Fibroblast of pulmonary artery (primary cell): ENCODE measurements at regions not wholly inside any gene's neighbourhood (a gene's known extent, or its start where the extent isn't known, plus 50 kb on each side); places are given as distances from the start of the nearest gene placed in this dataset.

Experiments used
- DNase-seq: peaks from one replicate; pipeline ENCODE4 v3.0.0-alpha.2; 2010; ENCODE audit warnings: low read depth
- H3K4me3 ChIP-seq: replicated peaks from 2 replicates; pipeline ENCODE4 v1.5.1; 2011; ENCODE audit warnings: low read depth, mild to moderate bottlenecking, control low read depth, low read length, moderate library complexity
- CTCF ChIP-seq: IDR thresholded peaks from 2 replicates; pipeline ENCODE4 v1.5.1; 2011; ENCODE audit warnings: mild to moderate bottlenecking, control low read depth, low read length, inconsistent platforms; ENCODE audit errors: missing control alignments

GRCh38 chr1:112231331-112231730 is 164.7 kb upstream of the CTTNBP2NL start:
- H3K4me3 ChIP-seq: no peak overlapping the region
- TF ChIP-seq CTCF: no peak

GRCh38 chr1:112232848-112233247 is 163.2 kb upstream of the CTTNBP2NL start:
- DNase-seq: no peak
- no peak for TF ChIP-seq CTCF
- no peak overlapping the region for H3K4me3 ChIP-seq

More at GRCh38 chr1:112231331-112231730, 164.7 kb upstream of the CTTNBP2NL start:
- no peak for DNase-seq

- no peak overlapping the region for H3K4me3 ChIP-seq
- no peak for DNase-seq
- TF ChIP-seq CTCF: no peak
These were observed 161.3 kb upstream of the CTTNBP2NL start for GRCh38 chr1:112234710-112235109.

- DNase-seq: no peak
- no peak for TF ChIP-seq CTCF
These were observed 157.9 kb upstream of the CTTNBP2NL start for GRCh38 chr1:112237983-112238545.

GRCh38 chr1:112239683-112240330 is 156.2 kb upstream of the CTTNBP2NL start:
- TF ChIP-seq CTCF: no peak
- no peak overlapping the region for H3K4me3 ChIP-seq
- DNase-seq: no peak

More at GRCh38 chr1:112237983-112238545, 157.9 kb upstream of the CTTNBP2NL start:
- no peak overlapping the region for H3K4me3 ChIP-seq

GRCh38 chr1:112242470-112242869 is 153.5 kb upstream of the CTTNBP2NL start:
- DNase-seq: no peak
- TF ChIP-seq CTCF: no peak
- H3K4me3 ChIP-seq: no peak overlapping the region

- DNase-seq: no peak
- no peak for TF ChIP-seq CTCF
- H3K4me3 ChIP-seq: no peak overlapping the region
These were observed 151.9 kb upstream of the CTTNBP2NL start for GRCh38 chr1:112244131-112244530.
